ENCODE measurements at regions not wholly inside any gene's neighbourhood (a gene's known extent, or its start where the extent isn't known, plus 50 kb on each side); places are given as distances from the start of the nearest gene placed in this dataset.

DNA sequence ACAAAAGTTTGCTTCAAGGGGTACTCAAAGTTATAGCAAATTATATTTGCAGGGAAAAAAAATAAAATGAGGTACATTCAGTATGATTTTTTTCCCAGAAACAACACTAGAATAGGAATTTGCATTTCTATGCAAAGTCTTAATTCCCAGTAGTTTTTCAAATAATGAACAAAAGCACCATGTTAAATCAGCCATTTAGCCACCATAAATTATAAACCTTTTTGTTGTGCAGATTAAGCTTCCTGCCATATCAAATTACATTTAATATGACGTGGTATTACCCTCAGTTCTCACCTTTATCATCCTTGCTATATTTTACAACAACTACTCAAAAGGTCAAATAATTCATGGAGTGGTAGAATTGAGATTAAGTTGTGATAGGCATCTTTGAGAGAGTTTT is 136.6 kb upstream of the FRY start:
- TF ChIP-seq CTCF (IDR thresholded peaks at IDR 0.05) (no peak), POLR2A (IDR thresholded peaks at IDR 0.05) (no peak)
